NT2/D1 (cell line): ENCODE measurements at regions not wholly inside any gene's neighbourhood (a gene's known extent, or its start where the extent isn't known, plus 50 kb on each side); places are given as distances from the start of the nearest gene placed in this dataset.

ENCODE experiments used
- SUZ12 ChIP-seq: IDR thresholded peaks from 2 replicates; pipeline ENCODE4 v1.6.1; 2011; ENCODE audit not compliant: insufficient read length, insufficient read depth; ENCODE audit errors: extremely low read depth
- YY1 ChIP-seq: IDR thresholded peaks from 2 replicates; pipeline ENCODE4 v1.6.1; 2011; ENCODE audit not compliant: insufficient read length, insufficient read depth

- TF ChIP-seq YY1: no peak
- no peak for TF ChIP-seq SUZ12
Observed at GRCh38 chr15:81484086-81484955, 110.3 kb upstream of the TMC3 start.
